Hippocampal formation (tissue), 2 donors: ENCODE measurements at regions not wholly inside any gene's neighbourhood (a gene's known extent, or its start where the extent isn't known, plus 50 kb on each side); places are given as distances from the start of the nearest gene placed in this dataset.

Experiments used
- DNase-seq, 2 donors: peaks; one replicate each; lab custom pipeline; 2025; lab: John Stamatoyannopoulos, UW

- no peak for DNase-seq
Observed at GRCh38 chr1:213643360-213643759, 344.4 kb upstream of the PROX1 start.

GRCh38 chr1:213647864-213648650 lies 339.7 kb upstream of the PROX1 start:
- DNase-seq, result no peak

- no peak for DNase-seq
Observed at GRCh38 chr1:213649373-213649772, 338.4 kb upstream of the PROX1 start.

- DNase-seq, result no peak
Observed at GRCh38 chr1:213650603-213651002, 337.2 kb upstream of the PROX1 start.

GRCh38 chr1:213651077-213651476 lies 336.7 kb upstream of the PROX1 start:
- no peak for DNase-seq

- DNase-seq, result no peak
Observed at GRCh38 chr1:213652109-213652508, 335.7 kb upstream of the PROX1 start.

- DNase-seq, result no peak
Observed at GRCh38 chr1:213656039-213656438, 331.7 kb upstream of the PROX1 start.

GRCh38 chr1:213656503-213656902 lies 331.3 kb upstream of the PROX1 start:
- DNase-seq, result no peak

- DNase-seq, result no peak
Observed at GRCh38 chr1:213657013-213657412, 330.8 kb upstream of the PROX1 start.

- DNase-seq, result no peak
Observed at GRCh38 chr1:213657879-213658278, 329.9 kb upstream of the PROX1 start.

- DNase-seq, result no peak
Observed at GRCh38 chr1:213658457-213658856, 329.3 kb upstream of the PROX1 start.

- no peak for DNase-seq
Observed at GRCh38 chr1:213659580-213660547, 327.9 kb upstream of the PROX1 start.

- DNase-seq, result no peak
Observed at GRCh38 chr1:213661302-213661701, 326.5 kb upstream of the PROX1 start.

- DNase-seq, result no peak
Observed at GRCh38 chr1:213666113-213666512, 321.7 kb upstream of the PROX1 start.

GRCh38 chr1:213666922-213667321 lies 320.9 kb upstream of the PROX1 start:
- DNase-seq, result no peak

- no peak for DNase-seq
Observed at GRCh38 chr1:213669512-213669911, 318.3 kb upstream of the PROX1 start.

- no peak for DNase-seq
Observed at GRCh38 chr1:213669964-213670691, 317.6 kb upstream of the PROX1 start.

- no peak for DNase-seq
Observed at GRCh38 chr1:213670692-213671023, 317.1 kb upstream of the PROX1 start.

- DNase-seq, result no peak
Observed at GRCh38 chr1:213675043-213675442, 312.7 kb upstream of the PROX1 start.

- DNase-seq, result no peak
Observed at GRCh38 chr1:213676736-213677135, 311.0 kb upstream of the PROX1 start.

- DNase-seq, result no peak
Observed at GRCh38 chr1:213678348-213678747, 309.4 kb upstream of the PROX1 start.

GRCh38 chr1:213678753-213679152 lies 309.0 kb upstream of the PROX1 start:
- DNase-seq, result no peak
